SK-N-MC (cell line): ENCODE measurements at regions not wholly inside any gene's neighbourhood (a gene's known extent, or its start where the extent isn't known, plus 50 kb on each side); places are given as distances from the start of the nearest gene placed in this dataset.

Source experiments
- EZH2 ChIP-seq: fragments of 200-600 bp; sonication (generic); IDR thresholded peaks from one replicate; pipeline ENCODE4 v1.6.1; 2017; ENCODE audit warnings: antibody characterized with exemption
- FOXP2 ChIP-seq: optimal IDR thresholded peaks from 2 replicates; pipeline ENCODE3; 2011; ENCODE audit warnings: mild to moderate bottlenecking, moderate library complexity; ENCODE audit not compliant: insufficient read depth; ENCODE audit errors: extremely low read length, control extremely low read depth
- POLR2AphosphoS5 ChIP-seq: IDR thresholded peaks from 2 replicates; pipeline ENCODE4 v1.6.1; 2012; ENCODE audit warnings: mild to moderate bottlenecking, low read depth, low read length, borderline replicate concordance

DNA sequence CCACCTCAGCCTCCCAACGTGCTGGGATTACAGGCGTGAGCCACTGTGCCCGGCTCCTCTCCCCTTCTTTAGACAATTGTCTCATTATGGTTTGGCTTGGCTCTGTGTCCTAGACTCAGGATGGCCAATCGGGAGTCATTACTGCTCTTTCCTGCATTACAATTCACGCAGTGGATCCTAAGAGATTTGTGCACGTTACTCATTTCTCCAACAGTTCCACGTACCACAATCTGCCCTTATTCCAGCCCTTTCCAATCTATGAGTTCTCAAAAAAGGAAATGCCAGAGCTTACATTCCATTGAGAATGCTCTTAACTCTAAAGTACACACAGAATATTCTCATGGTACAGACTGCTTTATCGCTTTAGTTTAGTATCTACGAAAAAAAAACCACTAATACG is 357.0 kb downstream of the GPATCH2 start:
- TF ChIP-seq EZH2 = no peak
- TF ChIP-seq POLR2AphosphoS5 = no peak
- no peak for TF ChIP-seq FOXP2
